Suprapubic skin (tissue), 4 donors: ENCODE measurements at regions not wholly inside any gene's neighbourhood (a gene's known extent, or its start where the extent isn't known, plus 50 kb on each side); places are given as distances from the start of the nearest gene placed in this dataset.

Source experiments
- EP300 ChIP-seq: sonication (generic); formaldehyde crosslinking; IDR thresholded peaks from one replicate; pipeline ENCODE4 v1.6.1; 2017; ENCODE audit warnings: antibody characterized with exemption
- POLR2A ChIP-seq, 2 donors: fragments of 450-650 bp; IDR thresholded peaks; one replicate each; pipeline ENCODE4 v1.6.1; 2017; ENCODE audit warnings: antibody characterized with exemption in 2 of 2, mild to moderate bottlenecking in 2 of 2, moderate library complexity in 2 of 2
- POLR2AphosphoS5 ChIP-seq, 3 donors: sonication (generic); formaldehyde crosslinking; IDR thresholded peaks; one replicate each; pipeline ENCODE4 v1.6.1; 2017; ENCODE audit warnings: antibody characterized with exemption in 3 of 3
- TF ChIP-seq, protein P1 (sequence below), 2 donors: fragments of 200-600 bp in 1 of 2; fragments of 450-650 bp in 1 of 2; sonication (generic) in 1 of 2; IDR thresholded peaks; one replicate each; pipeline ENCODE4 v1.5.1; 2016 to 2019; ENCODE audit warnings: antibody characterized with exemption in 2 of 2, mild to moderate bottlenecking in 1 of 2, moderate library complexity in 1 of 2

- TF ChIP-seq, protein P1, sequence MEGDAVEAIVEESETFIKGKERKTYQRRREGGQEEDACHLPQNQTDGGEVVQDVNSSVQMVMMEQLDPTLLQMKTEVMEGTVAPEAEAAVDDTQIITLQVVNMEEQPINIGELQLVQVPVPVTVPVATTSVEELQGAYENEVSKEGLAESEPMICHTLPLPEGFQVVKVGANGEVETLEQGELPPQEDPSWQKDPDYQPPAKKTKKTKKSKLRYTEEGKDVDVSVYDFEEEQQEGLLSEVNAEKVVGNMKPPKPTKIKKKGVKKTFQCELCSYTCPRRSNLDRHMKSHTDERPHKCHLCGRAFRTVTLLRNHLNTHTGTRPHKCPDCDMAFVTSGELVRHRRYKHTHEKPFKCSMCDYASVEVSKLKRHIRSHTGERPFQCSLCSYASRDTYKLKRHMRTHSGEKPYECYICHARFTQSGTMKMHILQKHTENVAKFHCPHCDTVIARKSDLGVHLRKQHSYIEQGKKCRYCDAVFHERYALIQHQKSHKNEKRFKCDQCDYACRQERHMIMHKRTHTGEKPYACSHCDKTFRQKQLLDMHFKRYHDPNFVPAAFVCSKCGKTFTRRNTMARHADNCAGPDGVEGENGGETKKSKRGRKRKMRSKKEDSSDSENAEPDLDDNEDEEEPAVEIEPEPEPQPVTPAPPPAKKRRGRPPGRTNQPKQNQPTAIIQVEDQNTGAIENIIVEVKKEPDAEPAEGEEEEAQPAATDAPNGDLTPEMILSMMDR (IDR thresholded peaks at IDR 0.05) = no peak
- TF ChIP-seq EP300 (no peak), POLR2A (IDR thresholded peaks at IDR 0.05) (no peak), POLR2AphosphoS5 (IDR thresholded peaks at IDR 0.05) (no peak)
These were observed 125.2 kb upstream of the EEF2KMT start for GRCh38 chr16:5222761-5223160.
